ENCODE measurements at regions not wholly inside any gene's neighbourhood (a gene's known extent, or its start where the extent isn't known, plus 50 kb on each side); places are given as distances from the start of the nearest gene placed in this dataset.

- TF ChIP-seq CTCF (IDR thresholded peaks at IDR 0.05) (no peak), POLR2A (IDR thresholded peaks at IDR 0.05) (no peak)
These were observed 69.9 kb downstream of the GASK1B start for GRCh38 chr4:158102904-158103303.
